ENCODE measurements at regions not wholly inside any gene's neighbourhood (a gene's known extent, or its start where the extent isn't known, plus 50 kb on each side); places are given as distances from the start of the nearest gene placed in this dataset.

GRCh38 chr4:152197211-152197610 is 338.7 kb downstream of the FBXW7 start:
- POLR2A ChIA-PET: no interaction called here
- CTCF ChIA-PET: no interaction called here
- Histone ChIP-seq H3K27ac (ENCODE audit: low read depth, low read length) (no peak overlapping the region), H3K27me3 (ENCODE audit: control insufficient read depth, insufficient read depth, low read length) (no peaks in the 10 kb centered on the region), H3K9me3 (ENCODE audit: control insufficient read depth, insufficient read depth, low read length) (no peaks in the 10 kb centered on the region), H3K4me3 (ENCODE audit: low read depth, low read length) (no peak overlapping the region)
- DNase-seq (ENCODE audit: low read depth, low spot score): no peak
- no peak for TF ChIP-seq CTCF (IDR thresholded peaks at IDR 0.05; ENCODE audit: low read depth, low read length)

GRCh38 chr4:152195888-152196287 is 340.0 kb downstream of the FBXW7 start:
- TF ChIP-seq CTCF (IDR thresholded peaks at IDR 0.05; ENCODE audit: low read depth, low read length): no peak
- no peaks in the 10 kb centered on the region for H3K27me3 ChIP-seq (ENCODE audit: control insufficient read depth, insufficient read depth, low read length)
- ChIA-PET POLR2A (no interaction called here), CTCF (interaction anchor here (0.6 kb wide), 1 partner anchor 14 kb away, joined by 4 read pairs; no protein-coding TSS in a partner anchor)
- H3K4me3 ChIP-seq (ENCODE audit: low read depth, low read length): no peak overlapping the region
- DNase-seq (ENCODE audit: low read depth, low spot score): no peak
- no peak overlapping the region for H3K27ac ChIP-seq (ENCODE audit: low read depth, low read length)
- no peaks in the 10 kb centered on the region for H3K9me3 ChIP-seq (ENCODE audit: control insufficient read depth, insufficient read depth, low read length)

- POLR2A ChIA-PET: no interaction called here
- no peak for DNase-seq (ENCODE audit: low read depth, low spot score)
- no peak for TF ChIP-seq CTCF (IDR thresholded peaks at IDR 0.05; ENCODE audit: low read depth, low read length)
- Histone ChIP-seq H3K9me3 (ENCODE audit: control insufficient read depth, insufficient read depth, low read length) (no peaks in the 10 kb centered on the region), H3K27ac (ENCODE audit: low read depth, low read length) (no peak overlapping the region), H3K27me3 (ENCODE audit: control insufficient read depth, insufficient read depth, low read length) (no peaks in the 10 kb centered on the region), H3K4me3 (ENCODE audit: low read depth, low read length) (no peak overlapping the region)
- CTCF ChIA-PET: no interaction called here
These were observed 342.8 kb downstream of the FBXW7 start for GRCh38 chr4:152193059-152193458.

GRCh38 chr4:152190907-152191306 is 345.0 kb downstream of the FBXW7 start:
- no peak overlapping the region for H3K4me3 ChIP-seq (ENCODE audit: low read depth, low read length)
- H3K9me3 ChIP-seq (ENCODE audit: control insufficient read depth, insufficient read depth, low read length): no peaks in the 10 kb centered on the region
- H3K27ac ChIP-seq (ENCODE audit: low read depth, low read length): no peak overlapping the region
- CTCF ChIA-PET: no interaction called here
- H3K27me3 ChIP-seq (ENCODE audit: control insufficient read depth, insufficient read depth, low read length): no peaks in the 10 kb centered on the region
- POLR2A ChIA-PET: no interaction called here
- no peak for TF ChIP-seq CTCF (IDR thresholded peaks at IDR 0.05; ENCODE audit: low read depth, low read length)
- no peak for DNase-seq (ENCODE audit: low read depth, low spot score)

GRCh38 chr4:152189451-152190179 is 346.3 kb downstream of the FBXW7 start:
- POLR2A ChIA-PET: no interaction called here
- Histone ChIP-seq H3K4me3 (ENCODE audit: low read depth, low read length) (no peak overlapping the region), H3K9me3 (ENCODE audit: control insufficient read depth, insufficient read depth, low read length) (no peaks in the 10 kb centered on the region), H3K27me3 (ENCODE audit: control insufficient read depth, insufficient read depth, low read length) (no peaks in the 10 kb centered on the region), H3K27ac (ENCODE audit: low read depth, low read length) (no peak overlapping the region)
- no peak for TF ChIP-seq CTCF (IDR thresholded peaks at IDR 0.05; ENCODE audit: low read depth, low read length)
- CTCF ChIA-PET: no interaction called here
- no peak for DNase-seq (ENCODE audit: low read depth, low spot score)

All from AG04450 (cell line).